ENCODE measurements at regions not wholly inside any gene's neighbourhood (a gene's known extent, or its start where the extent isn't known, plus 50 kb on each side); places are given as distances from the start of the nearest gene placed in this dataset.

DNA sequence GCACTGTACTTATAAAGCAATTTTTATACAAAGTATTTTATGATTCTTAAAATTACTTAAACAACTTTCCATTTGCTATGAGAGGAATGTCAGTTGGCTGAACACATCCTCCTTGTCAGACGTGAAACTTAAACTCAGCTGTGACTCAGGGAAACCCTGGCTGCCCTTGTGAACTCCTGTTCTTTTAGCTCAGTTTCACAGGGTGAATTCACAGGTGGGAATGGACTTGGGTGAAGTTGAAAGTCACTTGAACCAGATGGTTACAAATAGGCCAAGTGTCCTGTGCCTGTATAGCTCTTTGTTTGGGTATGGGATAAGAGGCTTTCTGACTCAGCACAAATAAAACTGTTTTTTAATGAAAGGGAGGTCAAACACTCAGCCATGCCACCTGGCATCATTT, 67.4 kb upstream of the FAM47B start:
- CTCF ChIA-PET: no interaction called here
- Histone ChIP-seq H3K36me3 (ENCODE audit: control insufficient read depth in 2 of 2, insufficient read depth in 1 of 2, low read length in 2 of 2) (no peaks in the 10 kb centered on the region), H3K9me3 (ENCODE audit: control insufficient read depth, insufficient read depth, low read depth, low read length) (no peaks in the 10 kb centered on the region), H3K4me1 (ENCODE audit: control insufficient read depth, insufficient read depth, low read length) (no peaks in the 10 kb centered on the region), H3K4me3 (ENCODE audit: low read depth, low read length) (no peak overlapping the region), H3K27ac (ENCODE audit: extremely low read depth, low read depth, low read length) (no peak overlapping the region)
- POLR2A ChIA-PET: no interaction called here
- TF ChIP-seq ZNF292 (tag by site-specific recombination; IDR thresholded peaks at IDR 0.05; ENCODE audit: borderline replicate concordance, low read depth) (no peak), KLF8 (tag by site-specific recombination; IDR thresholded peaks at IDR 0.05) (no peak), ZNF580 (tag by site-specific recombination; IDR thresholded peaks at IDR 0.05) (no peak), HOXC10 (CRISPR knock-in tag; IDR thresholded peaks at IDR 0.05) (no peak), HOXA7 (CRISPR knock-in tag; IDR thresholded peaks at IDR 0.05; ENCODE audit: borderline replicate concordance) (no peak), ZNF121 (tag by site-specific recombination; IDR thresholded peaks at IDR 0.05) (no peak), KLF7 (tag by site-specific recombination; IDR thresholded peaks at IDR 0.05; ENCODE audit: borderline replicate concordance) (no peak), ZSCAN16 (tag by site-specific recombination; IDR thresholded peaks at IDR 0.05) (no peak), ZNF777 (tag by site-specific recombination; IDR thresholded peaks at IDR 0.05; ENCODE audit: borderline replicate concordance) (no peak), ZNF473 (tag by site-specific recombination; IDR thresholded peaks at IDR 0.05) (no peak), ZNF266 (tag by site-specific recombination; IDR thresholded peaks at IDR 0.05; ENCODE audit: low read depth) (no peak), ZXDB (tag by site-specific recombination; IDR thresholded peaks at IDR 0.05) (no peak), ZNF561 (tag by site-specific recombination; IDR thresholded peaks at IDR 0.05; ENCODE audit: borderline replicate concordance) (no peak), ZNF335 (tag by site-specific recombination; conservative IDR thresholded peaks at IDR 0.05) (no peak), ZNF16 (tag by site-specific recombination; IDR thresholded peaks at IDR 0.05; ENCODE audit: low read depth) (no peak), ZNF426 (tag by site-specific recombination; IDR thresholded peaks at IDR 0.05) (no peak), ZNF184 (tag by site-specific recombination; IDR thresholded peaks at IDR 0.05) (no peak)
- TF ChIP-seq, protein P1, sequence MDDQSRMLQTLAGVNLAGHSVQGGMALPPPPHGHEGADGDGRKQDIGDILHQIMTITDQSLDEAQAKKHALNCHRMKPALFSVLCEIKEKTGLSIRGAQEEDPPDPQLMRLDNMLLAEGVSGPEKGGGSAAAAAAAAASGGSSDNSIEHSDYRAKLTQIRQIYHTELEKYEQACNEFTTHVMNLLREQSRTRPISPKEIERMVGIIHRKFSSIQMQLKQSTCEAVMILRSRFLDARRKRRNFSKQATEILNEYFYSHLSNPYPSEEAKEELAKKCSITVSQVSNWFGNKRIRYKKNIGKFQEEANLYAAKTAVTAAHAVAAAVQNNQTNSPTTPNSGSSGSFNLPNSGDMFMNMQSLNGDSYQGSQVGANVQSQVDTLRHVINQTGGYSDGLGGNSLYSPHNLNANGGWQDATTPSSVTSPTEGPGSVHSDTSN (CRISPR knock-in tag; IDR thresholded peaks at IDR 0.05): no peak
- TF ChIP-seq, protein P2, sequence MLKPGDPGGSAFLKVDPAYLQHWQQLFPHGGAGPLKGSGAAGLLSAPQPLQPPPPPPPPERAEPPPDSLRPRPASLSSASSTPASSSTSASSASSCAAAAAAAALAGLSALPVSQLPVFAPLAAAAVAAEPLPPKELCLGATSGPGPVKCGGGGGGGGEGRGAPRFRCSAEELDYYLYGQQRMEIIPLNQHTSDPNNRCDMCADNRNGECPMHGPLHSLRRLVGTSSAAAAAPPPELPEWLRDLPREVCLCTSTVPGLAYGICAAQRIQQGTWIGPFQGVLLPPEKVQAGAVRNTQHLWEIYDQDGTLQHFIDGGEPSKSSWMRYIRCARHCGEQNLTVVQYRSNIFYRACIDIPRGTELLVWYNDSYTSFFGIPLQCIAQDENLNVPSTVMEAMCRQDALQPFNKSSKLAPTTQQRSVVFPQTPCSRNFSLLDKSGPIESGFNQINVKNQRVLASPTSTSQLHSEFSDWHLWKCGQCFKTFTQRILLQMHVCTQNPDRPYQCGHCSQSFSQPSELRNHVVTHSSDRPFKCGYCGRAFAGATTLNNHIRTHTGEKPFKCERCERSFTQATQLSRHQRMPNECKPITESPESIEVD (tag by site-specific recombination; IDR thresholded peaks at IDR 0.05): no peak
- TF ChIP-seq, protein P3, sequence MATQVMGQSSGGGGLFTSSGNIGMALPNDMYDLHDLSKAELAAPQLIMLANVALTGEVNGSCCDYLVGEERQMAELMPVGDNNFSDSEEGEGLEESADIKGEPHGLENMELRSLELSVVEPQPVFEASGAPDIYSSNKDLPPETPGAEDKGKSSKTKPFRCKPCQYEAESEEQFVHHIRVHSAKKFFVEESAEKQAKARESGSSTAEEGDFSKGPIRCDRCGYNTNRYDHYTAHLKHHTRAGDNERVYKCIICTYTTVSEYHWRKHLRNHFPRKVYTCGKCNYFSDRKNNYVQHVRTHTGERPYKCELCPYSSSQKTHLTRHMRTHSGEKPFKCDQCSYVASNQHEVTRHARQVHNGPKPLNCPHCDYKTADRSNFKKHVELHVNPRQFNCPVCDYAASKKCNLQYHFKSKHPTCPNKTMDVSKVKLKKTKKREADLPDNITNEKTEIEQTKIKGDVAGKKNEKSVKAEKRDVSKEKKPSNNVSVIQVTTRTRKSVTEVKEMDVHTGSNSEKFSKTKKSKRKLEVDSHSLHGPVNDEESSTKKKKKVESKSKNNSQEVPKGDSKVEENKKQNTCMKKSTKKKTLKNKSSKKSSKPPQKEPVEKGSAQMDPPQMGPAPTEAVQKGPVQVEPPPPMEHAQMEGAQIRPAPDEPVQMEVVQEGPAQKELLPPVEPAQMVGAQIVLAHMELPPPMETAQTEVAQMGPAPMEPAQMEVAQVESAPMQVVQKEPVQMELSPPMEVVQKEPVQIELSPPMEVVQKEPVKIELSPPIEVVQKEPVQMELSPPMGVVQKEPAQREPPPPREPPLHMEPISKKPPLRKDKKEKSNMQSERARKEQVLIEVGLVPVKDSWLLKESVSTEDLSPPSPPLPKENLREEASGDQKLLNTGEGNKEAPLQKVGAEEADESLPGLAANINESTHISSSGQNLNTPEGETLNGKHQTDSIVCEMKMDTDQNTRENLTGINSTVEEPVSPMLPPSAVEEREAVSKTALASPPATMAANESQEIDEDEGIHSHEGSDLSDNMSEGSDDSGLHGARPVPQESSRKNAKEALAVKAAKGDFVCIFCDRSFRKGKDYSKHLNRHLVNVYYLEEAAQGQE (tag by site-specific recombination; IDR thresholded peaks at IDR 0.05): no peak

DNA sequence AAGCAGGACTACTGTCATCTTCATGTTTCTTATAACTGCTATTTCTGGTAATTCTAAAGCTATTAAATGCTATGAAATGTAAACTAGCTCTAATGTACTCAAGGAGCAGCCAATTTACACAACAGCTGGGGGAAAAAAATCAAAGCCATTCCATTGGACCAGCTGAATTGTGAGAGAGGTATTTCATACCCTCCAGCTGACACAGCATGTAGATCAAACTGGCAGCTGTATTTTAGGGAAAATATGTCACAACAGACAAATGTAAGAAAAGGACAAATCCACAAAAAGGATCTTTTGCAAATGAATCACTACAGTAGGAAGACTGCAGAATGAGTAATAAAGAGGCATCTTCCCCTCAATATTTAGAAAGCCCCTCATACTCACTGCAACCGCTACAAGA, 65.2 kb upstream of the FAM47B start:
- H3K36me3 ChIP-seq (ENCODE audit: control insufficient read depth in 2 of 2, insufficient read depth in 1 of 2, low read length in 2 of 2): no peaks in the 10 kb centered on the region
- no peak overlapping the region for H3K27ac ChIP-seq (ENCODE audit: extremely low read depth, low read depth, low read length)
- H3K4me1 ChIP-seq (ENCODE audit: control insufficient read depth, insufficient read depth, low read length): no peaks in the 10 kb centered on the region
- ChIA-PET POLR2A (no interaction called here), CTCF (interaction anchor here (0.5 to 1.4 kb wide), 2 partner anchors 17 to 64 kb away, joined by 4 to 5 read pairs; no protein-coding TSS in a partner anchor)
- no peak overlapping the region for H3K4me3 ChIP-seq (ENCODE audit: low read depth, low read length)
- H3K9me3 ChIP-seq (ENCODE audit: control insufficient read depth, insufficient read depth, low read depth, low read length): no peaks in the 10 kb centered on the region
- TF ChIP-seq KLF9 (tag by site-specific recombination; IDR thresholded peaks at IDR 0.05; ENCODE audit: low read depth) (no peak), OVOL3 (tag by site-specific recombination; IDR thresholded peaks at IDR 0.05) (no peak), HOXD13 (CRISPR knock-in tag; IDR thresholded peaks at IDR 0.05; ENCODE audit: borderline replicate concordance) (no peak), ZNF404 (tag by site-specific recombination; IDR thresholded peaks at IDR 0.05) (no peak), ZNF549 (tag by site-specific recombination; IDR thresholded peaks at IDR 0.05) (no peak), ZNF785 (tag by site-specific recombination; IDR thresholded peaks at IDR 0.05) (no peak), ZNF121 (tag by site-specific recombination; IDR thresholded peaks at IDR 0.05) (no peak), ZNF776 (tag by site-specific recombination; IDR thresholded peaks at IDR 0.05; ENCODE audit: borderline replicate concordance) (no peak), GLIS1 (tag by site-specific recombination; IDR thresholded peaks at IDR 0.05) (no peak), KLF1 (tag by site-specific recombination; IDR thresholded peaks at IDR 0.05) (no peak), TRIM28 (IDR thresholded peaks at IDR 0.05; ENCODE audit: borderline replicate concordance, low read length) (no peak)
